Activated T-helper 2 cell treated with anti-CD3 and anti-CD28 coated beads, Interferon-gamma antibody, Interleukin-2, Interleukin-4, amounts not matched to agents 10 μg/mL and 5 μg/mL and 100 μg/mL, durations not matched to agents 14 hours and 24 hours and 36 hours (primary cell): ENCODE measurements at regions not wholly inside any gene's neighbourhood (a gene's known extent, or its start where the extent isn't known, plus 50 kb on each side); places are given as distances from the start of the nearest gene placed in this dataset.
"Not testable (repeated sequence)": the region's sequence is repeated elsewhere in the genome, so short reads cannot be mapped to it uniquely, and the experiment has no call there.

Experiments
- DNase-seq: peaks from one replicate; pipeline ENCODE4 v3.0.0; 2021; ENCODE audit warnings: low spot score
- H3K27ac Mint-ChIP-seq: one replicate; pipeline ENCODE4 v1.8.0; 2021; ENCODE audit warnings: mixed read lengths
- H3K27me3 Mint-ChIP-seq: one replicate; pipeline ENCODE4 v1.8.0; 2021; ENCODE audit warnings: low read depth, mixed read lengths
- H3K36me3 Mint-ChIP-seq: one replicate; pipeline ENCODE4 v1.8.0; 2021; ENCODE audit warnings: low read depth, mixed read lengths
- H3K4me1 Mint-ChIP-seq: one replicate; pipeline ENCODE4 v1.8.0; 2021; ENCODE audit warnings: low read depth, mixed read lengths
- H3K4me3 Mint-ChIP-seq: one replicate; pipeline ENCODE4 v1.8.0; 2021; ENCODE audit warnings: low read depth, mild to moderate bottlenecking, moderate library complexity, mixed read lengths
- H3K9me3 Mint-ChIP-seq: one replicate; pipeline ENCODE4 v1.8.0; 2021; ENCODE audit warnings: mixed read lengths
- intact Hi-C: fragments of 100-400 bp; cut with micrococcal nuclease; formaldehyde crosslinking; loops from one replicate; pipeline ENCODE4 v1.15.1; 2023

GRCh38 chr11:114784891-114785290, 106.6 kb downstream of the NXPE2 start:
- no peak for DNase-seq
- intact Hi-C loops: no loop called here
- H3K9me3 Mint-ChIP-seq: no peaks in the 10 kb centered on the region
- no peaks in the 10 kb centered on the region for H3K36me3 Mint-ChIP-seq
- no peaks in the 10 kb centered on the region for H3K27me3 Mint-ChIP-seq
- H3K4me3 Mint-ChIP-seq: no peak overlapping the region
- H3K27ac Mint-ChIP-seq: no peak overlapping the region
- H3K4me1 Mint-ChIP-seq: peaks cover 4% of the 10 kb centered on the region

- intact Hi-C loops: no loop called here
- no peak for DNase-seq
- no peak overlapping the region for H3K27ac Mint-ChIP-seq
- H3K27me3 Mint-ChIP-seq: no peaks in the 10 kb centered on the region
- no peaks in the 10 kb centered on the region for H3K4me1 Mint-ChIP-seq
- no peak overlapping the region for H3K4me3 Mint-ChIP-seq
- no peaks in the 10 kb centered on the region for H3K9me3 Mint-ChIP-seq
- no peaks in the 10 kb centered on the region for H3K36me3 Mint-ChIP-seq
Measured at GRCh38 chr11:114785820-114786219, 107.5 kb downstream of the NXPE2 start.

DNA sequence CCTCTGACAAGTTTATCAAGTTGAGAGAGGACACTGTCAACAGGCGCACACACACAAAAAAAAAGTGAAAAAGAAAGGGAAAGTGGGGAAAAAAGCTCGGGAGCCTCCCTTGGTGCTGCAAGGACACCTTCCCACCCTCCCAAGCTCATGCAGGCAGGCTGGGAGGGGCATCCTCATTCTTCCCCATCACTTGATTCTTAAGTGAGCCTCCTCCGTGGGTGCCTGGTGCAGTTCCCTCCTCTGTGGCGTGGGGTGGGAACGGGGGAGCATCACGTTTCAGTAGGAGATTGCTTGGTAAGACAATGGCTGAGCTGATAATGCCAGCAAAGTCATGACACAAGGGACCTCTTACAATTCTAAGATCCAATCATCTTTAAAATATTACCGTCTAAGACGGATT, 108.8 kb downstream of the NXPE2 start:
- no peaks in the 10 kb centered on the region for H3K9me3 Mint-ChIP-seq
- no peaks in the 10 kb centered on the region for H3K36me3 Mint-ChIP-seq
- H3K4me3 Mint-ChIP-seq: no peak overlapping the region
- H3K27ac Mint-ChIP-seq: no peak overlapping the region
- intact Hi-C loops: no loop called here
- H3K4me1 Mint-ChIP-seq: no peaks in the 10 kb centered on the region
- DNase-seq: no peak
- H3K27me3 Mint-ChIP-seq: no peaks in the 10 kb centered on the region

DNA sequence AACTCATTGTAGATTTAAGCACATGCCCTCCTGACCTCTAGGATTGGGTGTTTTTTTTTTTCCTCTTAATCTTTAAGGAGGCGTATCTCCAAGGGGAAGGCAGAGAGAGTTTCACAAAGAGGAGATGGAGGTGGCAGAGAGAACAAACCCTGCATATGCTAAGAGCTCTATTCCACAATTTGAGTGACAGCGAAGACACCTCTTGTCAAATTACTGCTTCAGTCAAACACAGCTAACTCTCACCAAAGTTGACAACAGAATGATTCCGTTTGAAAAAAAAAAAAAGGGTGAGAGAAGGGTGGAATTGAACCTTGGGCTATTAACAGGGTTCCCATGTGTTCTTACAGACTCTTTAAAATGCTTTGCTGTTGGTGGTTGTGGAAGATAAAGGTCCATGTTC, 112.6 kb downstream of the NXPE2 start:
- intact Hi-C loops: no loop called here
- Mint-ChIP-seq H3K27ac (no peak overlapping the region), H3K36me3 (no peaks in the 10 kb centered on the region), H3K9me3 (no peaks in the 10 kb centered on the region), H3K4me1 (no peaks in the 10 kb centered on the region), H3K4me3 (no peak overlapping the region), H3K27me3 (peaks cover 2% of the 10 kb centered on the region)
- no peak for DNase-seq

DNA sequence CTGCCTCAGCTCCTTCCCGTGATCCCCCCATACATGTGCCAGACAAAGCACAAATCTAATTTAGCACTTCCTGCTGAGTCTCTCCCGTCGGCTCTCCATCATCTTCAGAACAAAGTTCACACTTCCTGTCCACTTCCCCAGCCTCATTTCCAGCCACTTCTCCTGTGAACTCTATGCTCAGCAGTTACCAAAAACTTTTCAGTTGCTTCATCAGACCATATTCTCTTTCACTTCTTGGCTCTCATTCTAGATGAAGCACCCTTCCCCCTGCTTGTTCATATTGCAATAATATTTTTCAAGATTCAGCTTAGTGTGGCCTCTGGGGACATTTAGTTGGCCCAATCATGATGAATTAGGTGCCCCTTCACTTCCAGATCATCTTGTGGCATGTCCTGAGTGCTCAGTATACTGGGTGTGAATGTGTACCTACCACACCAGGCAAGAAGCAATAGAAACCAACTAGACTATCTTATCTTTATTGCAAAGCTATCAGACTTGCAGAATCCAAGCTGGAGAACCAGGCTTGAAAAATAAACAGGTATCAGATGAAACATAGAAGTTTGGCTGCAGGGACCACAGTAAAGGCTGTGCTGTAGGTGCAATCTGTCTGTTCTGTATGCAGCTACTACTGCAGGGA, 115.8 kb downstream of the NXPE2 start:
- Mint-ChIP-seq H3K4me3 (no peak overlapping the region), H3K27ac (no peak overlapping the region), H3K27me3 (peaks cover 8% of the 10 kb centered on the region), H3K36me3 (no peaks in the 10 kb centered on the region), H3K9me3 (no peaks in the 10 kb centered on the region), H3K4me1 (no peaks in the 10 kb centered on the region)
- DNase-seq: no peak
- intact Hi-C loops: no loop called here

DNA sequence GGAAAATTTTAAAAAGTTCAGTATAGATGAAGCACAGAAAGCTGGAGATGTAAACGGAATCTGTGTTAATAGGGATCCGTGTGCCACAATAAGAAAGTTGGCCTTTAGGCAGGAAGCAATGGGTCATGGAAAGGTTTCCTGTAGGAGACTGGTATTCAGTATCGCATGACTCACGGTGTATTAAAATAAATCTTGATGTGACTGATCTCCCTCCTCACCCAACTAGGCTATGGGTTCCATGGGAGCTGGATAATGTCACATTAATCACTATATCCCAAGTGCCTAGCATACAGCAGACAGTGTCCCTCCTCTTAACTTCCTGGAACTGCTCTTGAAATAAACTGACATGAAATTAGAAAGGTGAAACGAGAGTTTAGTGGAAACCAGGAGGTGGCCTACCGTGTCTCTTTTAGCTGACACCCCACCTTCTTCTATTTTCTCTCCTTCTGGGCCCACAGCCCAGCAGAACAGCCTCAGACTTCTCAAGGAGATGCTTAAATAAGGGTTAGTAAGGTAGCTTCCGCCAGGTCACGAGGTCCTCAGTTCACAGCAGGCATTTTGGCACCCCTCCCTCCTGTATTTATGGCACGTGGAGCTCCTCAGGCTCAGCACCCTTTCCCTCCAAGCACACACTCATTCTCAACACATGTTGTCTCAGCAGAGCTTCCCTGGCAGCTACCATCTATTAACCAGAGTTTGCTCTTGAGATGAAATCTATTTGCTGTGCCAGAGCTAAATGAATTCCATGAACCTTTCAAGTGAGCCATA, 118.8 kb downstream of the NXPE2 start:
- Mint-ChIP-seq H3K27ac (no peak overlapping the region), H3K36me3 (no peaks in the 10 kb centered on the region), H3K27me3 (peaks cover 15% of the 10 kb centered on the region), H3K9me3 (no peaks in the 10 kb centered on the region), H3K4me3 (no peak overlapping the region), H3K4me1 (no peaks in the 10 kb centered on the region)
- intact Hi-C loops: no loop called here
- DNase-seq: no peak

- Mint-ChIP-seq H3K36me3 (no peaks in the 10 kb centered on the region), H3K27me3 (peaks cover 15% of the 10 kb centered on the region), H3K4me1 (no peaks in the 10 kb centered on the region), H3K4me3 (no peak overlapping the region), H3K27ac (no peak overlapping the region), H3K9me3 (no peaks in the 10 kb centered on the region)
- intact Hi-C loops: no loop called here
- DNase-seq: no peak
Measured at GRCh38 chr11:114799476-114799875, 121.1 kb downstream of the NXPE2 start.

DNA sequence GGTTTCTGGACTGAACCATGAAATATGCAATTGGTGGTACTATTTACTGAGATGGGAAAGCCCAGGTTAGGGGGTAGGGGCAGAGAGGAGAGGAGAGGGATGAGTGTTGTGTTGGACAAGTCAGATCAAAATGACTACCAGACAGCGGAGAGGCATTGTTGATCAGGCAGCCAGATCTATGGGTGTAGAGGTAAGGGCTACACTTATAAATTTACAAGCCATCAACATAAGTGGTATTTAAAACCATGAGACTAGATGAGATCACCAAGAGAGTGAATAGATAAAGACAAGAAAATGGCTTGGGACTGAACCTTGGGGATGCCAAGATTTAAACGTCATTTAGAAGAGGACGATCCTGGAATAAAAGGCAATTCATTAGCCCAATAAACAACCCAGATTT, 123.4 kb downstream of the NXPE2 start:
- Mint-ChIP-seq H3K27ac (no peak overlapping the region), H3K4me3 (no peak overlapping the region), H3K27me3 (peaks cover 14% of the 10 kb centered on the region), H3K4me1 (no peaks in the 10 kb centered on the region), H3K36me3 (no peaks in the 10 kb centered on the region), H3K9me3 (no peaks in the 10 kb centered on the region)
- DNase-seq: no peak
- intact Hi-C loops: no loop called here

DNA sequence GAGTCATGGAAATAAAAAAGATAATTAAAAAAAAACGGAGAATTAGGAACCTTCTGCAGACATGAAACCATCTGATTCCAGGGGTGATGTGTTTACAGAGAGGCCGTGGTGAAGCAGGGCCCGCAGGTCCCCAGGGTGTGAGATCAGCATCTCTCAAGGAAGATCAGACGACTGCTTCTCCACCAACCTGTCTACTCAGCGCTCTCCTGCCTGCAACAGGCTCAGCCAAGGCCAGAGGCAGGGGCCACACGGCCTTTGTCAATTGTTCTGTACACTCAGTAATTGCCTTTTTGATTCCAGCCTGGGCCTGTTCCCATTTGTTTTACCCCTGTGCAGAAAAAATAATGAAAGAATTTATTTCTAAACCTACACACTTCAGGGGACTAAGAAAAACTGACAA, 124.6 kb downstream of the NXPE2 start:
- Mint-ChIP-seq H3K27ac (no peak overlapping the region), H3K27me3 (peaks cover 14% of the 10 kb centered on the region), H3K9me3 (no peaks in the 10 kb centered on the region), H3K4me3 (no peak overlapping the region), H3K4me1 (no peaks in the 10 kb centered on the region), H3K36me3 (no peaks in the 10 kb centered on the region)
- DNase-seq: no peak
- intact Hi-C loops: no loop called here

- intact Hi-C loops, H3K27ac Mint-ChIP-seq, H3K4me1 Mint-ChIP-seq, H3K27me3 Mint-ChIP-seq, H3K9me3 Mint-ChIP-seq, DNase-seq, H3K4me3 Mint-ChIP-seq, H3K36me3 Mint-ChIP-seq: not testable (repeated sequence)
Measured at GRCh38 chr11:114805431-114805830, 127.1 kb downstream of the NXPE2 start.

DNA sequence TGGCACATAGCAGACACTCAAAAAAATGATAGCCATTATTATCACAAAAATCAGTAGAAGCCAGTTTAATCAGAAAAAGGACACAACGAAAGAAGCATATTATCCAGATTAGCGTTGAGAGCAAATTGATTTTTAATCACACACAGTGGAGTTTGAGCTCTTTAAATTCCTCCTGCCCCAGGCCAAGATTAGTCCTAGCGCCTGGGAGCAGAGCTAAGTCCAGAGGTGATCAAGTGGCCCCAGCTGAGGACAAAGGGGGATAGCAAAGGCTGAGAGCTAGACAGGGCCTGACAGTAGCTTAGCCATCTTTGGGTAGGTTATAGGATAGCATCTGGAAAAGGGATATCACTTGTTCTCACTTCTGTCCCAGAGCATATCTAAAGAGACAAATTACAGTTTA, 133.6 kb downstream of the NXPE2 start:
- Mint-ChIP-seq H3K9me3 (no peaks in the 10 kb centered on the region), H3K4me3 (no peak overlapping the region), H3K36me3 (no peaks in the 10 kb centered on the region), H3K27me3 (no peaks in the 10 kb centered on the region), H3K4me1 (no peaks in the 10 kb centered on the region), H3K27ac (no peak overlapping the region)
- intact Hi-C loops: no loop called here
- DNase-seq: no peak

- intact Hi-C loops: no loop called here
- no peaks in the 10 kb centered on the region for H3K27me3 Mint-ChIP-seq
- H3K9me3 Mint-ChIP-seq: no peaks in the 10 kb centered on the region
- H3K4me3 Mint-ChIP-seq: no peak overlapping the region
- DNase-seq: no peak
- H3K27ac Mint-ChIP-seq: no peak overlapping the region
- no peaks in the 10 kb centered on the region for H3K36me3 Mint-ChIP-seq
- H3K4me1 Mint-ChIP-seq: no peaks in the 10 kb centered on the region
Measured at GRCh38 chr11:114812733-114813132, 134.4 kb downstream of the NXPE2 start.

DNA sequence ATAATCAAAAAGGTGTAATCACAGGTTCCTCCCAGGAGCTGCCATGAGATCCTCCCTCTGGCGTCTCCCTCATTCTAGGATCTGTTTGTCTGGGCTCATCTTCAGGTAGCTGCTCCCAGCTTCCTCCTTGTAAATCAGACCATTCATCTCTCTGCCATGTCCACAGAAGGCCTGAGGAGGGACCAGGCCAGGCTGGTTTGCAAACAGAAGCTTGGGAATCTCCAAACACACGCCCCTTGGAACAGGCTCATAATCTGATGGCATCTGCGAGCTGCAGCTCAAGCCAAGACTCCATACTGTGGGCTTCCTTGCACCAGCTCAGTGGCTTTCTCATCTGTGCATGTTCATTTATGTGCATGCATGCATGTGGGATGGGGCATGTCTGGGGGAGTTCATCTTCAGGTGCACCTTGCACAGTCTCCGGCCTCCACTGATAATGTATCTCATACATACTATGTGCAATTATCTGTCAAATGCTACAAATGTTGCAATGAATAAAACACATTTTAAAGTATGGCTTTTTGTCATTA, 134.9 kb downstream of the NXPE2 start:
- Mint-ChIP-seq H3K36me3 (no peaks in the 10 kb centered on the region), H3K27me3 (no peaks in the 10 kb centered on the region), H3K4me1 (no peaks in the 10 kb centered on the region), H3K9me3 (no peaks in the 10 kb centered on the region), H3K27ac (no peak overlapping the region), H3K4me3 (no peak overlapping the region)
- no peak for DNase-seq
- intact Hi-C loops: no loop called here
